ENCODE measurements at regions not wholly inside any gene's neighbourhood (a gene's known extent, or its start where the extent isn't known, plus 50 kb on each side); places are given as distances from the start of the nearest gene placed in this dataset.
"Not testable (repeated sequence)": the region's sequence is repeated elsewhere in the genome, so short reads cannot be mapped to it uniquely, and the experiment has no call there.

GRCh38 chr5:84961193-84961592 lies 576.5 kb upstream of the EDIL3 start:
- no peak for DNase-seq (ENCODE audit: low spot score)

DNA sequence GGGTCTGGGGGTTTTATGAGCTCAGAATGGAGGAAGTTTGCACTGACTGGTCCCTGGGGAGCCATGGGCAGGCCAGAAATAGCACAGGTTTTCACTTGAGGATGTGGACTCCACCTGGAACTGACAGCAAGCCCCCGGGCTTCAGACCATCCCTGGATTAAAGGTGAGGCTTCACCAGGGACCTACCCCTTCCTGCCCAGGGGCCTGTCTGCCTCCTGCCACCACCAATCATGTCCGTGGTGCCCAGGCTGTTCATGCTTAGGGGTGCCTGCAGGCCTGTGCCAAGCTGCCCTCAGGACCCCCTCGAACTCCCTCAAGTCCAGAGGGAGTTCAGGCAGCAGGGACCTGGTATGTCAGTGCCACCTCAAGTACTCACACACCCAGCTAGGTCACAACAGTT lies 577.2 kb upstream of the EDIL3 start:
- no peak for DNase-seq (ENCODE audit: low spot score)

GRCh38 chr5:84983093-84983492 lies 598.4 kb upstream of the EDIL3 start:
- DNase-seq (ENCODE audit: low spot score), result no peak

- DNase-seq (ENCODE audit: low spot score), result no peak
Measured at GRCh38 chr5:84985148-84985547, 600.5 kb upstream of the EDIL3 start.

DNA sequence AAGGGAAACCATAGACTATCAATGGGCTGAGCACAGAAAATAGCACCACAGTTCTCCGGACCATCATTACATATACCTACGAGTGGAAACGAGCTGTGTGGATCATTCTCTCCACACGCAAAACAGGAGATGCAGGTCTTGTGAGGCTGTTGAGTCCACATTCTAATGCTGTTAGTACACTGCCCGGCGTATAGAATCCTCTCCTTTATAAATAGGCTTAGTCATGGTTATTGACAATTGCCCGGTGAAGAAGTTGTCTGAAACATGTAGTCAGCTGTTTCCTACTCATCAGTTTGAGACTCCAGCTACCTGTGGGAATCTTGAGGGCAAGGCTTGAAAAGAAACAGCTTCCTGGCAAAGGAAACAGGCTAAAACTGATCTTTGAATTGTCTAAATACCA lies 602.0 kb upstream of the EDIL3 start:
- no peak for DNase-seq (ENCODE audit: low spot score)

GRCh38 chr5:85000671-85001070 lies 616.0 kb upstream of the EDIL3 start:
- DNase-seq (ENCODE audit: low spot score), result no peak

GRCh38 chr5:85002026-85002425 lies 617.3 kb upstream of the EDIL3 start:
- not testable (repeated sequence) for DNase-seq (ENCODE audit: low spot score)

DNA sequence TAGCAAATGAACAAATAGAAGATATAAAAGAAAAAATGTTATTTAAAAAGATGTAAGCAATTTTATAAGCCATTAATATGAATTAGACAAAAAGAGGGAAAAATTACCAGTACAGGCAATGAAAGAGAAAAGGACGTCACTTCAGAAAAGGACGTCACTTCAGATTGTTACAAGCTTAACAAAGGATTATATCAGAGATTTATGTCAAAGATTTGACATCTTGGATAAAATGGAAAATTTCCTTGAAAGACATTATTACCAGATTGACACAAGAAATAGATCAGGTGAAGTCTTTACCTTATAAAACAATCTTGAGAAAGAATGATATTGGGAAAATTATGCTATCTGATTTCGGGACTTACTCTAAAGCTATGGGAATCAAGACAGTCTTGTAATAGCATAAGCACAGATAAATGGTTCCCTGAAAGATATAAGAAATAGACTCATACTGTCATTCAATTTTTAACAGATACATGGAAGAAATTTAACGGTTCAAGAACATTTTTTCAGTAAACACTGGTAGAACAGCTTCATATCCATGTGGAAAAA lies 625.4 kb upstream of the EDIL3 start:
- DNase-seq (ENCODE audit: low spot score), result no peak

GRCh38 chr5:85017261-85017660 lies 632.6 kb upstream of the EDIL3 start:
- DNase-seq (ENCODE audit: low spot score), result no peak

DNA sequence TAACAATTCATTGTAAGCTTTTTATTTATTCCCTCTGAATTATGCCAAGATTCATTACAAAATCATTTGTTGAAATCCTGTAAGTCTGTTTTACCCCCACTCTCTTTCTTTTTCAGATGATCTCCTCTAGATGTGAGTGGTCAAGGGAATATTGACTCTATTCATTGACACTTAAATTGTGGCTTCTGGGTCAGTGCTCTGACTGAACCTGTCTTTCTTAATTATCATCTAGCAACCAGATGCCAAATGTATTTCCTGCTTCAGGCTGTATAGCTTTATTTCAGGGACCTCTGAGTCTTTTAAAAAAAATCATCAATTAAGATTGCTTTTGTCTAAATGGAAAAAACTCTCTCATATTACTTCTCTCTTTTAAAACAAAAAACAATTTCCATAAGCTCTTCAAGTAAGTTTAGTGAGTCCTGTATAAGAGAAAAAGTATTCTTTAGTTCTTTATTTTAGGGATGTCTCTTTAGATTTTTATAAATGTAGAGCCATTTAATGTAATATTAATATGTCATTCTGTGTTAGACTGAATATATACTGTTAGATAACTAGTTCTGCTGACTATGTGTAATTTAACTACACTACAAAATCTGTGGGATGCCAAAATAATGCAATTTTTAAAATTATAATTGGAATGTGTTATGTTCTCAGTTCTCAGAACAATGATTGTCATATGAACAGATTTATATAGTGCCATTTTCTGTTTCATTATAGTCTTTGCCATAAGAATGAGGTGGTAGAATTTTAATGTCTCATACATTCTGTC lies 645.8 kb upstream of the EDIL3 start:
- no peak for DNase-seq (ENCODE audit: low spot score)

- DNase-seq (ENCODE audit: low spot score), result peak; percentile 4
Measured at GRCh38 chr5:85049020-85049419, 664.3 kb upstream of the EDIL3 start.

DNA sequence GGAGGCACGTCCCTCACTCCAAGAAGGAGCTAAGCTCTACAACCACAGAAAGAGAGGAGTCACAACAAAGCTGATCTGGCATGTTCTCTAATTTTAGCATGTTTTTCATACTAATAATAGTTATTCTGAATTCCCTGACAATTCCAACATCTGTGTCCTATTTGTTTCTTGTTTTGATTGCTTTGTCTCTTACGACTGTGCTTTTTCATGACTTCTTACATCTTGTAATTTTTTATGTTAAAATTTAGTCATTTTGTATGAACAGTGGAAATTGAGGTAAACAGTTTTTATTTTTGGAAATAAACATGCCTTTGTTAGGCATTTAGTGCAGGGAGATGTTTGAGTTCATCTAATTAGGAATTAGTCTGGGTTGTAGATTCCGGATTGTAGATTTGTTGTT lies 668.1 kb upstream of the EDIL3 start:
- DNase-seq (ENCODE audit: low spot score), result no peak

DNA sequence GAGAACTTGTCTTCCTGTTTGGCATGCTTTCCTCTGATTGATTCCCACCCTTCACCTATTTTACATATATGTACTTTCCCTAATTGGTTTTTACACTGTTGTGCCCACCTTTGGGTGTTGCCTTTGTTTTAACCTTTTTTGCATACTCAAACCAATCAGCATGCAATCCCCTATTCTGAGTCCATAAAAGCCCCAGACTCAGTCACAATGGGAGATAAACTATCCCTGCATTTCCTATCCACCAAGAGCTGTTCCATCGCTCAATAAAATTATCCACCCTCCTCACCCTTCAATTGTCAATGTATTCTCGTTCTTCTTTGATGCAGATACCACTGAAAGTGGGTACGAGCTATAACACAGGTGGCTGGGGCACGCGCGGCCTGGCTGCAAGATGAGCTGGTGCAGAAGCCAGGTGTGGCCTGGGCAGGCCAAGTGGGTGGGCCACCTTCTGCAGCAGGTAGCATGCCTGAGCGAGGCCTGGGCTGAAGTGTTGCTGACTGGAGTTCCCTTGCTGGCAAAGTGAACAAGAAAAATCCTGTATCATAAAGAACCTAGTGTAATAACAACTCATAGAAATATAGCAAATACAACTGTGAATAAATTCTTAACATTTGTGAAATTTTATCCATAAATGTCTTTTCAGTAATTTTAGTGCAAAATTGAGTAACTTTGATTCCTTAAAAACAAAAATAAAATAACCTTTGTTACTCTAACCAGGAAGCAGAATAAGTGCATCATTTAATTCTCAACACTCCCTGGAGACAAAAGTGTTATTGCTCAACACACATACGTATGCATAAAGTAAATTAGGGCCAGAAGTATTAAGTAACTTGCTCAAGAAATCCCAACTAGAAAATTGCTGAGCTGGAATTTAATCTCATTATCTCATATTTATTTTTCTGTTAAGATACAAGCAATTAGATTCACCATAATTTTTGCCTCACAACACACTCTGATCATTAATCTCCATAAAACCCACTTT lies 685.3 kb upstream of the EDIL3 start:
- no peak for DNase-seq (ENCODE audit: low spot score)

DNA sequence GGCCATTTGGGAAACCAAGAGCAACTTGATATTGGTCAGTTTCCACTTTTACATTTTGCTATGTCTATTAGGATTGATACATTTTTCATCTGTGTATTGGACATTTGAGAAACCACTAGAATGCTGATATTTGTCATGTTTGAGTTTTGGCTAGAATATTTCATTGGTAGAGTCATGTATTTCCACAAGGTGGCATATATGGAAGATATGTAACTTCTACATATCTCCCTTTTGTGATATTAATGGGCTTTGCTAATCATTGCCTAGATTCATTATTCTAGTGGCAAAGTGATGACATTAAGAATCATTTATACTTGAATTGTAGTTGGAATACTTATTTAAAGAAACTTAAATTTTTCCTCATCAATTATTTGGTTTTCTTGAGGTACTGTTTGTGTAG lies 692.9 kb upstream of the EDIL3 start:
- no peak for DNase-seq (ENCODE audit: low spot score)

DNA sequence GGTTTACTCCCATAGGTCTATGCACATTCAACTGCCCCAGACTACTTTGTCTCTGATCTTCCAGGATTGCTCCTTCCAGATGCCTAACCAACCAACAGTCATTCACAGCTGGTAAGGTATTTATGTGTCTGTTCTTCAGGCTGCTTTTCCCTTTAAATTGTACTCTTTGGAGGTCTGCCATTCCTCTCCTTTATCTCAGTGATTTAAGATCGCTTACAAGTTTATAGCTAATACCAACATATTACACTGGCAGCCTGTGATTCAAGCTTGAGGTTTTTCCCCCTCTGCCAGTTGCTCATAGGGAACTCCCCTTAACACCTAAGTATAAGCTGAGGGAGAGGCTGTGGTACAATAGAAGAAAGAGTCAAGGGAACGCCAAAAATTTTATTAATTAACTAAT lies 711.7 kb upstream of the EDIL3 start:
- DNase-seq (ENCODE audit: low spot score), result no peak

DNA sequence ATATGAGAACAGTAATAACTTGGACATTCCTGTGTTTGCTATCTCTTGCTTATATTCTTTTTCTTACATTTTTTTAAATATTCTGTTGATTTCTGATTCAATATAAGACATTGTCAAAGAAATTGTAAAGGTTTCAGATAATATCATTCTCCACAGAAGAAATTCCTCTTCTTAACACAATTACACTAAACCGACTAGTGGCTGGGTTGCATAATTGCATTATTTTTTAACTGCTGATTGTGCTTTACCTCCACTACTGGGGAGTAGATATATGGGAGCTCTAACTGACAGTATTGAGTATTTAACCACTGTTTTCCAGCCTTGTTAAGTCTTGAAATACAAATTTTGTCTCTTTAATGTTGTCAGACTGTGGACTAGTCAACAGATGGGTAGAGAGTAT lies 723.8 kb upstream of the EDIL3 start:
- no peak for DNase-seq (ENCODE audit: low spot score)

GRCh38 chr5:85109616-85110015 lies 724.9 kb upstream of the EDIL3 start:
- no peak for DNase-seq (ENCODE audit: low spot score)

- no peak for DNase-seq (ENCODE audit: low spot score)
Measured at GRCh38 chr5:85132269-85132668, 747.6 kb upstream of the EDIL3 start.

DNA sequence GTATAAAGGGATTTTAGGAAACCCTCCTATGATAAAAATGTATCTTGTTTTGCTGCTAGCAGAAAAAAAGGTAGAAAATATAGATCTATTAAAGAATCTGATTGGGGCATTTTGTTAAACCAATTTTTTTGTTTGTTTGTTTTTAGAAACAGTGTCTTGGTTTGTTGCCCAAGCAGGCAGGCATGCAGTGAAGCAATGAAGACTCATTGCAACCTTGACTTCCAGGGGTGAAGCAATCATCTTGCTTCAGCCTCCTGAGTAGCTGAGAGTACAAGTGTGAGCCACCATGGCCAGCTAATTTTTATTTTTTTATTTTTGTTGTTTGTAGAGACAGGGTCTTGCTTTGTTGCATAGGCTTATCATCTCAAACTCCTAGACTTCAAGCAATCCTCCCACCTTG lies 755.8 kb upstream of the EDIL3 start:
- DNase-seq (ENCODE audit: low spot score), result no peak

DNA sequence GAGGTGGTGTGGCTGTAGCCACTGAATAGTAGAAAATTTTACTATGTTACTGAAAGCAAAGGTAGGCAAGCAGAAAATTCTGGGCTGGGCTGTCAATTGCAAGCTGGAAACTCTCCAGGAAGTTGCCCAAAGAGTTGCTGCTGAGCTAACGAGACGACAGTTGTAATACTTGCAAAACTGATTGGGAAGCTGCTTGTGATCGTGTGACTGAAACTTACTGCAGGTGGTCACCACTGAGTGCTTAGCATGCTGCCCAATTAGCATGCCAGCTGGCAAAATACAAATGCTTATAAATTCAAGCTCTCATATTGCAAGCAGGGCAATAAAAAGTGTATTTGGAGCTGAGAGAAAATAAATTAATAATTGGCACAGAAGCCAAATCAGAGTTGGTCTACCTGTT lies 758.5 kb upstream of the EDIL3 start:
- no peak for DNase-seq (ENCODE audit: low spot score)

DNA sequence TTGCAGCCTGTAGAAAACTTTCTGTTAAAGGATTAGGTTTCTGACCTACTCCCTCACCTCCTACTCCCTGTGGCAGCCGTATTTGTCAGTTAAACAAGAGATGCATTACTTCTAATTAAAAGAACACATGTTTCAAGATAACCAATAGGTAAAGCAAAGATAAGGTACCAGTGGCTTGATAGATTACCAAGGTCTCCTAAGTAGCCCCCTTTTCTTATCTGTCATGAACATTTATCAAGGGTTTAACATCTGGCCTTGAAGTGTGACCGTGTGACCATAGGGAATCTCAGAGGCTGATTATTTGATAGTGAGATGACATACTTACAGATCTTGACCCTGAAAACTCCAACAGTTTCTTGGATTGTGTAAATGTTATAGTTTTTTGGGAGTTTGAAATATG lies 764.0 kb upstream of the EDIL3 start:
- DNase-seq (ENCODE audit: low spot score), result no peak

GRCh38 chr5:85159395-85159794 lies 774.7 kb upstream of the EDIL3 start:
- DNase-seq (ENCODE audit: low spot score), result no peak

GRCh38 chr5:85168474-85168873 lies 783.8 kb upstream of the EDIL3 start:
- DNase-seq (ENCODE audit: low spot score), result no peak
